GM18907 (cell line): ENCODE measurements at regions not wholly inside any gene's neighbourhood (a gene's known extent, or its start where the extent isn't known, plus 50 kb on each side); places are given as distances from the start of the nearest gene placed in this dataset.
"Not testable (repeated sequence)": the region's sequence is repeated elsewhere in the genome, so short reads cannot be mapped to it uniquely, and the experiment has no call there.

ENCODE experiments used
- ATAC-seq: cut with Tn5 transposase; IDR thresholded peaks from one replicate; pipeline ENCODE4 v1.9.1; 2021; ENCODE audit warnings: mild to moderate bottlenecking, moderate library complexity; ENCODE audit not compliant: unreplicated experiment

DNA sequence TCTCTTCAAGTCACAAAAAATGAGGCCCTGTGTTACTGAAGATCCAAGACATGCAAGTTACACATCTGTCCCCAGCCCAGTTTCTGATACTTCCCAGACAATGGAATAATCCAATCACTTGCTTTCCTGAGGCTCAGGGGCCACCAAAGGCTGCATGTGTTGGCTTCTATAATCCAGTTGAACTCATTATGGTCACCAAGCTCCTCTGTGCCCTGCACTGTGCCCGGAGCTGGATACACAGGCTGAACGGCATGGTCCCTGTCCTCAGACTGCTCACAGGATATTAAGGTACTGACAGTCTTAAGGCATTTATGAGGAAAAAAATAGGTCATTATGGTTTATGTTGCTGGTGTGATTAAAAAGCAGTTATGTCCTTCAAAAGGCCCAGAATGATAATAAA is 117.0 kb upstream of the SYT6 start:
- no peak for ATAC-seq

DNA sequence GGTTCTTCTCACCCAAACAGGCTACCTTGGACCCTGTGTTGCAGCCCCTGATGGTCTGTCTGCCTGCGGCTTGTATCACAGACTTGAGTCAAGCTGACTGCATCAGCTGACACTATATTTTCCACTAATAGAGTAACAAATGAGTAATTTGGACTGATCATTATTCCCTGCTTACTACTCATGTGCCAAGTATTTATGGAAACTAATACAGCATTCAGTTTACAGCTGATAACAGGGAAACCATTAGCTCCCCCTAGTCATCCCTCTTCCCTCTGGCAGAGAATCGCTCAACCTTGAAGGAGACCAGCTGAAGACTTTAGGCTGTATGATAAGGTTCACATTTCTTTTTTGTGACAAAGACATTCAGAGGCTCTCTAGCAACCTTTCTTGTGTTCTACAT is 116.6 kb upstream of the SYT6 start:
- ATAC-seq = no peak

DNA sequence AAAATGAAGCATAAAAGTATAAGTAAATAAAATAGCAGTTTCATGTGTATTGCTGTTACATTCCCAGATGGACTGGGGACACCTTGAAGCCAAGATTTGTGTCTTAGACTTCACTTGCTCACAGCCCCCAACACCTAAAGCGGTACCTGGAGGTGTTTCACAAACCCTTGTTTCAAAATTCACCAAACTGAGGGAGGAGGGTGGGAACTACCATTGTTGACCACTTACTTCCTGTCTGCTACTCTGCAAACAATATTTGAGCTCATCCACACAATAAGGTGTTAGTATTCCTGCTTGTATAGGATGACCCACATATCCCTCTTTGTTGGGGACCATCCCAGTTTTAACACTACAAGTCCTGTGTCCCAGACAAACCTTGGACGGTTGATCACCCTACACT is 115.9 kb upstream of the SYT6 start:
- ATAC-seq = no peak

DNA sequence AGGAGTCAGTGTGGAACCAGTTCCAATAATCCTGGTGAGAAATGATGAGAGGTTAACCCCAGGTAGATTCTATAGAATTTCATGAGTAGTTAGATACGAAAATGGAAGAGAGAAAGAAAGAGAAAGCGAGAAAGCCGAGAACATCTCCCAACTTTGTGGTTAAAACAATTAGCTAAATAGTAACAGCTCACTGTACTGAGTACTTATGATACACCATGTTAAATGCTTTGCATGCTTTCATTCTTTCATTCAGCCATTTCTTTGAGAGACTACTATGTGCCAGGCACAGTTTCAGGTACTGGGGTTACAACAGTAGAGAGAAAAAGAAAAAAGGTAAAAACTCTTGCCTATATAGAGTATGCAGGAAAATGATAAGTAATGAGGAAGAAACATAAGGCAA is 109.7 kb upstream of the SYT6 start:
- ATAC-seq = peak; percentile 97

- ATAC-seq = no peak
These were observed 108.7 kb upstream of the SYT6 start for GRCh38 chr1:114262337-114262736.

DNA sequence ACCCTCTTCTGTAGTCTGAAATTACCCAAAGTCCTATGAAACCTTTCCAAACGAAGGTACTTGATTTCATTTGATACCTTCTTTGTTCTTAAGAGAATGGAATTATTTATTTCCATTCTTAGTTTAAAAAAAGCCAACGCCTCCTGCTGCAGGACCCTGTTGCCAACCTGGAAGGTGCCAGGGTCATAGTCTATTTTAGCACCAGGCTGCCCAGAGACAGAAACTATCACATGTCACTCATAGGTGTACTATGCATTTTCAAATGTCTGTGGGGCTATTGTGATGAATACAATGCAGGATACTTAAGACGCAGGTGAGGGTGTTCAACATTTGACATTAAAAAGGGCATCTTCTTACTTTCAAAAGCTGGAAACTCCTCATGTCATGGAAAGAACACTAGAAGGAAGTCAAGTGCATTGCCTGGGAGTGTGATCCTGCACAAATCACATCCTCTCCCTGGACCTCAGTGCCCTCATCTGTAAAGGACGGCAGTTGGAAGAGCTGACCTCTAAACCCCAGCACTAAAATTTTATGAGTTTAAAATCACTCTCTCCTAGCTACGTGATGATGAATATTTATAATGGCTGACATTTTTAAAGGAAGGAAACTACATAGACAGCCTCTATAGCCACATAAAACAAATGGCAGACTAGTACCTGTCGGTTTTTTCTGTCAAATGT is 107.3 kb upstream of the SYT6 start:
- ATAC-seq = no peak

GRCh38 chr1:114259511-114260160 is 106.0 kb upstream of the SYT6 start:
- ATAC-seq = no peak

DNA sequence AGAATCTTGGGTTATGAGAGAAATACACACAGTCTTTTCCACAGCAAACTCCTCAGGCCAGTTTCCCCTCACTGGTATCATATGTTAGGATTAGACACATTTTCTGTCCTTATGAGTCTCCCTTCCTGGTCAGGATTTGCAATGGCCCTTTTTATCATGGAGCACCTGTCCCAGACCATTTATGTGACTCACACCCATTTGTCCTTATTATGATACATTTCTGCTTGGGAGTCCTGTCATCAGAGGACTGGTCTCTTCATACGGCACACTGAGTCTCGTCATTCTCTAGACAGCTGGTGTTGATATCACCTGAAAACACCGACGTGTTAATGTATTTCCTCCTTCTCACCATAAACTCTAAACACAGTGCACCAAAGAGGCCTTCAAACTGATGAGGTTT is 105.0 kb upstream of the SYT6 start:
- no peak for ATAC-seq

- ATAC-seq = no peak
These were observed 104.4 kb upstream of the SYT6 start for GRCh38 chr1:114258074-114258473.

DNA sequence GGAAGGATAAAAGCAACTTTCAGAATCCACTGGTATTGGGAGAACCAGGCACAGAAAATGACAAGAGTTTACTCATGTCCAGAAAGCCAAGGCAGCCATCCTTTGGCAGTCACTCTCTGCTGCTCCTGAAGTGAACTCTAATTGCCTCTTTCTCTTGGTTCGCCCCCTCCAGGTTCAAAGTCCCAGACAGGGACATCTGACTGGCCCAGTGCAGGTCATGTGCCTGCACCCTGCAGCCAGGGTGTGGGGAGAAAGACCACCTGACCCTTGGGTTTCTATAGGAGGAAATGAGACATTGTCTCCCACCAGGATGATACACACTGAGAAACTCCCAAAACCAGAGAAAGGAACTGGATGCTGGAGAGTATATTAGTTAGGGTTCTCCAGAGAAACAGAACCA is 103.9 kb upstream of the SYT6 start:
- no peak for ATAC-seq

GRCh38 chr1:114253900-114254299 is 100.2 kb upstream of the SYT6 start:
- no peak for ATAC-seq

- ATAC-seq = no peak
These were observed 97.9 kb upstream of the SYT6 start for GRCh38 chr1:114251573-114251939.

- no peak for ATAC-seq
These were observed 97.3 kb upstream of the SYT6 start for GRCh38 chr1:114250683-114251572.

- ATAC-seq = no peak
These were observed 96.0 kb upstream of the SYT6 start for GRCh38 chr1:114249691-114250090.

GRCh38 chr1:114248162-114248561 is 94.5 kb upstream of the SYT6 start:
- ATAC-seq = no peak

DNA sequence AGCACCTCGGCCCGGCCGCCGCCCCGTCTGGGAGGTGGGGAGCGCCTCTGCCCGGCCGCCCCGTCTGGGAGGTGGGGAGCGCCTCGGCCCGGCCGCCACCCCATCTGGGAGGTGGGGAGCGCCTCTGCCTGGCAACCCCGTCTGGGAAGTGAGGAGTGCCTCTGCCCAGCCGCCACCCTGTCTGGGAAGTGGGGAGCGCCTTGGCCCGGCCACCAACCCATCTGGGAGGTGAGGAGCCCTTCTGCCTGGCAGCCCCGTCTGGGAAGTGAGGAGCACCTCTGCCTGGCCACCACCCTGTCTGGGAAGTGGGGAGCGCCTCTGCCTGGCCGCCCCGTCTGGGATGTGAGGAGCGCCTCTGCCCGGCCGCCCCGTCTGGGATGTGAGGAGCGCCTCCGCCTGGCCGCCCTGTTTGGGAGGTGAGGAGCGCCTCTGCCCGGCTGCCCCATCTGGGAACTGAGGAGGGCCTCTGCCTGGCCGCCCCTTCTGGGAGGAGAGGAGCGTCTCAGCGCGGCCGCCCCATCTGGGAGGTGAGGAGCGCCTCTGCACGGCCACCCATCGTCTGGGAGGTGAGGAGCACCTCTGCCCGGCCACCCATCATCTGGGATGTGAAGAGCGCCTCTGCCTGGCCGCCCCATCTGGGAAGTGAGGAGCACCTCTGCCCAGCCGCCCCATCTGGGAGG is 89.0 kb upstream of the SYT6 start:
- not testable (repeated sequence) for ATAC-seq

- no peak for ATAC-seq
These were observed 84.4 kb upstream of the SYT6 start for GRCh38 chr1:114238053-114238452.

DNA sequence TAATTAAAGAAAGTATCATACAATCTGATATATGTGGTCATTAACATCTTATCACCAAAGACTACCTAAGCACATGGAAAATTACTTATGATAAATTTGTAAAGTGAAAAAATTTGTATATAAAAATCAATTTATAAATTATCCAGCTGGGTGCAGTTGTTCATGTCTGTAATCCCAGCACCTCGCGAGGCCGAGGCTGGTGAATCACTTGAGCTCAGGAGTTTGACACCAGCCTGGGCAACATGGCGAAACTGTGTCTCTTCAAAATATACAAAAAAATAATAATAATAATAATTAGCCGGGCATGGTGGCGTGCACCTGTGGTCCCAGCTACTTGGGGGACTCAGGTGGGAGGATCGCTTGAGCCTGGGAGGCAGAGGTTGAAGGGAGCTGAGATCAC is 82.8 kb upstream of the SYT6 start:
- ATAC-seq = no peak

- ATAC-seq = no peak
These were observed 82.3 kb upstream of the SYT6 start for GRCh38 chr1:114235960-114236359.

DNA sequence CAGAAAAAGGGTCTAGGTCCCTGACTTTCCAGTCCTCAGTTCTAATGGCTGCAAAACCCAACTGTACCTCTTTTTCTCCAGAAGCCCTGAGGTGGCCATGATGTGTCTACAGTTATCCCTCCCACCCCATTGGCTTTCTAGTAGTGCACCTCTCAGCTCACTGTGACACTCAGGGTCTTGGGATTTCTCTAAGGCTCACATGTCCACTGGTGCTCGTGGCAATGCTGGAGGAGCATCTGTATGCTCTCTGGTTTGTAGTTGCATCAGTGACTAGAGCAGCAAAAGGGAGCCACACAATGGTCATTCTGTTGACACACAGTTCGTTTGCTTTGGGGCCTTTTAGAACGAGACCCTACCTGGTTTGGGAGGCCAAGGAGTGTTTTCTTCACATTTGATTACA is 81.6 kb upstream of the SYT6 start:
- no peak for ATAC-seq

- ATAC-seq = peak; percentile 79
These were observed 80.9 kb upstream of the SYT6 start for GRCh38 chr1:114234408-114235124.
